GM19397 (cell line): ENCODE measurements at regions not wholly inside any gene's neighbourhood (a gene's known extent, or its start where the extent isn't known, plus 50 kb on each side); places are given as distances from the start of the nearest gene placed in this dataset.
A peak's percentile ranks its signal among the peaks of the same experiment; 100 is the strongest.
"Not testable (repeated sequence)": the region's sequence is repeated elsewhere in the genome, so short reads cannot be mapped to it uniquely, and the experiment has no call there.

Experiments
- ATAC-seq: cut with Tn5 transposase; IDR thresholded peaks from one replicate; pipeline ENCODE4 v1.9.1; 2021; ENCODE audit warnings: mild to moderate bottlenecking, moderate library complexity; ENCODE audit not compliant: unreplicated experiment

DNA sequence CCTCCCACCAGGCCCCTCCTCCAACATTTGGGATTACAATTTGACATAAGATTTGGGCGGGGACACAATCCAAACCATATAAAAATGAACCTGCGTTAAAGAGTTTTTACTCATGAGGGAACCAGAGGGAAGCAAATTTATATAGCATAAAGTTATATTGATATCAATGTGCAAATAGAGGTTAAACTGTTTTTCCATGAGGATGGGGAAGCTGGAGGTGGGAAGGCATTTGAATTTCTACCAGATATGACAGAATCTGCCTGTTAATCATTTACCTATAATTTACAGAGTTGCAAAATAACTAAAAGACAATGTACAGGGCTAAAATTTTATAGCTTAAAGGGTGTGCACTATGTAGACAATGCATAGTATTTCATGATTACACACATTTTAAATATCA, 322.0 kb upstream of the FKBP1C start:
- ATAC-seq: no peak

DNA sequence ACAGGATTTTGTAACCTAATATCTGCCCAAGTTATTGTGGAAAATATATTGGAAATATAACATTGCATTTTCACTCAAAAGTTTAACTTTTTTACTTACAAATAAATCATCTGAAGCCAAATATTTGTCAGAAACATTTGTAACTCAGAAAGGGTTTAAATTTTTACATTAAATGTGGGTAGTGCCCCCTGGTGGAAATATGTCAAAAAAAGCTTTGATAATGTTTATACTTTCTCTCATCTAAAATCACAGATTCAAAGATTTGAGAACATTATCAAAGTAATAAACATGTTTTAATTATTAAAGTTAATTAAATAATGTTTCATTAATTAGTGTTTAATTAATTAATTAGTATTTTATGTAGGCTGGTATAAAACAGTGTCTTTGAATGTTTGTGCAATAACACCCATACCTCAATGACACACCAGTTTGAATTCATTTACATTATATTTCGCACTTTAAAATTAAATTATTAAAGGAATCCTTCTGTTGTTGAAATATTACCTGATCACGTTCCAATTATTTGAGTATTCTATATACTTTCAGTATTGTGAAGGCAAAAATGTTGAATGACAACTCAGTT, 320.1 kb upstream of the FKBP1C start:
- no peak for ATAC-seq

DNA sequence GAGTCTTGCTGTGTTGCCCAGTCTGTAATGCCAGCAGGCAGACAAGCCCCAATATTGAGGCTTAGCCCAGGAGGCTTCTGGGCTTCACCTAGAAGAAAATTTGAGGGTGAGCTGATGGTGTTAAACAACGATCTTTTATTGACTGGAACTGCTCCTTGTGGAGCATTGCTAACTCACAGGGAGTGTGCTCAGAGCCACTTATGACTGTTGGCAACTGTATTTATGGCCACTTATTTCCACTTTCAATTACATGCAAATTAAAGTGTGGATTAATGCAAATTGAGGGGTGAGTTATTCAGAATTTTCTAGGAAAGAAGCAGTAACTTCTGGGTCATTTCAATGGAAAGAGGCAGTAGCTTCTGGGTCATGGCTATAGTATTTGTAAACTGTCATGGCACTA, 317.2 kb upstream of the FKBP1C start:
- ATAC-seq: no peak

DNA sequence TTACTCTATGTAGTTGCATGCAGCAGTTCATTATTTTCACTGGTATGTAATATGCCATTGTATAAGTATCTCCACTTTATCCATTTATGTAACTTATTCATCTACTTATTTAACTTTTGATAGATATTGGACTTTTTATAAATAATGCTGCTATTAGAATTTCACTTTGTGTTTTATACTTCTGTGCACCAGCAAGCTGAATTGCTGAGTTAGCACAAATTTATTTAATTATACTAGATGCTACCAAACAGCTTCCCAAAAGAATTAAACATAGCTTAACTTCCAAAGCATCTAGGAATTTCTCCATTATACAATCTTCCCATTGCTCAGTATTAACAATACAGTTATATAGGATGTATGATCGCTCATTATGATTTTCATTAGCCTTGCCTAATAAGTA, 308.0 kb upstream of the FKBP1C start:
- no peak for ATAC-seq

DNA sequence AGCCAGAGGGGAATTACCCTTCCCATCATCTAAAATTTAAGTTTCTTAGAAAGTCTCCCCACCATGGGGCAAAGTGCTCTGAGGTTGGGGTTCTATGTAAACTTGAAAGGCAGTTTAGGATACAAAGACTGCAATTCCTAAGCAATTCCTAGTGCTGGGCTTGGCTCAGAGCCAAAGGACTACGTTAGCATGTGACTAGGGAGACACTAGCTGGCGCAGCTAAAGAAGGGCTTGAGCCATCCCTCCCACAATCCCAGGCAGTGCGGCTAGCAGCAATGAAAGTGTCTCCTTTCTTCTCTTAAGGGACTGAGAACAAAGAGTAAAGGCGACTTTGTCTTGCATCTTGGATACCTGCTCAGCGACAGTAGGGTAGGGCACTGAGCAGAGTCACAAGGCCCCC, 306.6 kb upstream of the FKBP1C start:
- no peak for ATAC-seq

DNA sequence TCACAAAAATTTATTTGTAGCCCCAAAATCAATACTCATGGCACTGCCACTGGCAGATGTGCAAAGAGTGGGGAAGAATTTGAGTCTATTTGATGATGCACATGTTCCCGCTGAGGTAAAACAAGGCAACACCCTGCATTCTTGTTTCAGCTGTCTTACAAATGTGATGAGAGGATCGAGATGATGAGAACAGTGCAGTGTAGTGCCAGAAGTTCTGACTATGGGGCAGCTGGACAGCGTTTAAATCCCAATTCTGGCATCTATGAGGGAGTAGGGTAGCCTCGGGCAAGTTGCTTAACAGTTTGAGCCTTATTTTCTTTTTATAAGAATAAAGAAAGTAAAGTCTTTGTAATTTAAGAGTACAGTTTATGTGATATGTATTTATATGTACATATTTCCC, 296.7 kb upstream of the FKBP1C start:
- ATAC-seq: no peak

DNA sequence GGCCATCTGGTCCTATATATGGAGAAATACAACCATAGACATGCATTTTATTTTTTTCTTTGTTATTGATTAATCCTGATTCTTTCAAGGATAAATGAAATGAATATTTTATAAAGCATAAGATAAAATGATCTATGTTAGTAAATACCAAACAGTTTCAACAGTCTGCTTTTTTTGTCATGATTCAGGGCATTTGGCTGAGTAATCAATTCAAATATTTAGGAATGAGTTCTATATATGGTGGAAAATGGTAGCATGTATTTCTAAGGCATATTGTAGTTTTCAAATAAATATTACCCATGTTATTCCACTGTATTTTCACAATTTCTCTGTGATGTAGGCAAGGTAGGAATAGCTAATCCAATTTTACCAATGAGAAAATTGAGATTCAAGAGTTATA, 287.5 kb upstream of the FKBP1C start:
- ATAC-seq: no peak

DNA sequence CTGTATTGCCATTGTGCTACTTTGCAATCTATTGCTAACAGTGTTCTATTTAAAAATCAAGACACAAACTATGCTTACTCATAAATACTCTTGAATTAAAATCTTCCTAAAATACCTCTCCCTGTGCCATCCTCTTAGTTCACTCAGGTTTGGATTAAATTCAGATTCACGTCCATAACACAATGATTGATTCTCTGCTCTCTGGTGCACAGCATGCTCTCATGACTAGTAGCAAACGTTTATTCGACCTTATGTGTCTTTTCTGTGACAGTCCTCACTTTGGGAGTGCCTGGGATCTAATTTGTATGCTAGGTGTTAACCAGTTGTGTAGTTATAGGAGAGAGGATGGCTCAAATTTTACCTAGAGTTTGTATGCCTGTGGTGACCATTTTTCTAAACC, 270.4 kb upstream of the FKBP1C start:
- ATAC-seq: no peak

DNA sequence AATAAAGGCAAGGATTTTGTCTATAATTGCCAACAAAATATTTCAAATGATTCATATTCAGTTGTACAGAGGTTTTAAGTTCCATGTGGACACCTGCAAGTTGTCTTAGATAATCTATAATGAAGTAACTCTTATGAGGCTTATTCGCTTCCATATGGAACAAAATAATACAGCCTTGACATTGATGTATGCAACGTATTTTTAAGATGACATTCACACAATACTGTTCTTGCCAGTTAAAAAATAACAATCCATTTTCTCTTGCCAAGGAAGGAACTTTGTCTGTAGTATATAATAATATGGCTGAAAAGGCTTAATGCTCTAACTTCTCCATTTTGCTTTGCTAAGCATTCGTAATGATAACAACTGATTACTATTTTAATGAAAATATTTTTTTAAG, 269.3 kb upstream of the FKBP1C start:
- ATAC-seq: no peak

DNA sequence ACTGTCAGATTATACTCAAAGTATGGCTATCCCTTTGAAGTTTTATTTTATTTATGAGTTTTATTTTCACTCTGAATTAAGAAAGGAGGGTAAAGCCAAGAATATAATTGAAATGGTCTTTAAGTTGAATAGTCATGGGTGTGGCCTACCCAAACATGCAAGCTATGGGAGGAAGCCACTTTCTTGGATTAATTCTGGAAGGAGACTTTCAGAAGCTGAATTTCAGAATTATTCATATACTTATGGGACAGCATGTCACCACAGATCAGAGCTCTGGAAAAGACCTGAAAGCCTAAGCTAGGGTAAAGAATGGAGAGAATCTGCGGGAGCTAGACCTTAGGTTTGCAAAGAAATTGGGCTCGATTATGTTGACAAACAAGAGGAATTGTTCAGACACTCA, 242.4 kb upstream of the FKBP1C start:
- no peak for ATAC-seq

DNA sequence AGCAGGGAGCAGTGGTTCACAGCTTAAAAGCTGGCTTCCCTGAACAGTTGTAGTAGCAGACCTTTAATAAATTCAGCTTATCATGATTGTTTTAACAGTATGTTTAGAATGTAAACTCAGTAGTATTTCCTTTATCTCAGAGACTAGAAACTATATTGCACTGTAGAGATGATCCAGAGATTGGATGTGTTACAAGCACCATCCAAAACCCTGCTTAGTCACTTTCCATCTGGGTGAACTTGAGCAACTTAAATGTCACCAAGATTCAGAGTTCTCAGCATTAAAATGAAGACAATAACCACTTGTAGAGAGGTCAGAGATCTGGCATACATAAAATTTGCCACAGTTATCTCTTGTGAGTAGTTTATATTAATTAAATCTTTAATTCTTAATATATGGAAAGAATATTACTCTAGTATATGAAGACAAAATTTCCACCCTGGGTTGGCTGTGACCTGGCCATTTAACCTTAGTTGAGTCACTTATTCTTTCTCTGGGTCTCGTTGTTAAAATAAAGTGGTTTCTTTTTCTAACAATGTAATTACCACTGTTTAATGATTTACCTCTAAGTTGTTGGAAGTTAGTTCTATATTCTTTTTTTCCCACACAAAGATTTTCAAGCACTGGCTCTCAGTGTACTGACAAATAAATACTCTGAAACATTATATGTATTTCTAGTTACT, 239.2 kb upstream of the FKBP1C start:
- ATAC-seq: no peak

DNA sequence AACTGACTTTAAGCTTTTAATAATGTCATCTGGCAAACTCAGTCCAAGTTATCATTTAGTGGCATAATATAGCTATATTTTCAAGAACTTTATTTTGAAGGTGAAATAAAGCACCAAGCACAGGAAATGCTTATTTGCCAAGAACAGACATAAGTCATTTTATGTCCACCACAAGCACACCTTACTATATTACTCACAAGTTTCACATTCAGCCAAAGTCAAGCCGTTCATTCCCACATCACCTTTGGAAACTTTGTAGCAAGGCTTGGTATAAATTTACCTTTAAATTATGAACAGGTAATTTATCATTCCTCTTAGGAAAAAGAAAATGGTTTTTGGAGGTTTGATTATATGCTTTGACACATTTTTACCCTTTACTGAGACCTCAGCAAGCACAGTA, 236.8 kb upstream of the FKBP1C start:
- peak; percentile 64 for ATAC-seq

DNA sequence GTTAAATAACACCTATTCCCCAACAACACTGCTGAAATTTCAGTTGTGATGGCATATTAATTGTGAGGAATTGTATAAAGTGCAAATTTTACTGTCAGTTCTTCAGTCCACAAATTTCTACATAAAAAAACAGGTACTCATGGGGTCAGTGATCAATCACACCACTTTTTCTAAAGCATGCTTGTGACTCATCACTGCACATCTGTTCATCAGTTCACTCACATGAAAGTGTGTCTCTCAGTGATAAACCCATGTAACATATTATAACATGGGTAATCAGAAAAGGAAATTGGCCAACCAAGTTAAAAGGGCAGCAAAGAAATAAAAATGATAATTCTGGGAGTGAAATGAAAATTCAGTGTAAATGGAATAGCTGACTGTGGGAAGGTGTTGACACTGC, 234.7 kb upstream of the FKBP1C start:
- no peak for ATAC-seq

DNA sequence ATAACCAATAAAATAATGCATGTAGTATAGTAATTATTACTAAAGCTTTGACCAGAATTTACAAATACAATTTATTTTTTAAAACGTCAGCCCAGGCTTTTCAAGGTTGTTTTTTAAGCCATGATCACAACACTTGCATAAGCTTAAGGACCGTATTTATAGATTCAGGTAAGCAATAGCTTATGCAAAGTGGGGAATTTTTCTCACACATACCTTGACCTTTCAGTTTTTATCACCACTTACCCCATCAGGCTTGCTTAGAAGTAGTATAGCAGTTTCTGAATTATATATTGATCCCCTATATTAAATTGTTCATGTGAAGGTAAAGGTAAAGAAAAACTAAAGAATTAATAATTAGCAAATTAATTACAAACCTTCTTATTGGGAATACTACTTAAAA, 232.3 kb upstream of the FKBP1C start:
- ATAC-seq: no peak

DNA sequence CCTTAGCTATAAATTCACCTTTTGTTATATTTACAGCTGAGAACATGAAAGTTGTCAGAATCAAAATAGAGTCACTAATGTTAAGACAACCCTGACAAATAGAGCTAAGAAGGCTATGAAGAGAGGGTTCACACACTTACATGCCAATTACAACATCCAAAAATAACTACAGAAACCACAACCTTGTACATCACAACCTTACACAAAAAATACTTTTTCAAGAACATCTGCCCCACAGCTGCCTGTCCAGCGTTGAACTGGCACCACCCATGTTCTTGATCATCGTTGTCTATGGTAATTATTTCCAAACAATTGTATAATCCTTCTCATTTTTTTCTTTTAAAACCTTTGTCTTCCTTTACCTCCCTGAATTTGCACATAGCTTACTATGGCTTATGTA, 231.2 kb upstream of the FKBP1C start:
- ATAC-seq: no peak

DNA sequence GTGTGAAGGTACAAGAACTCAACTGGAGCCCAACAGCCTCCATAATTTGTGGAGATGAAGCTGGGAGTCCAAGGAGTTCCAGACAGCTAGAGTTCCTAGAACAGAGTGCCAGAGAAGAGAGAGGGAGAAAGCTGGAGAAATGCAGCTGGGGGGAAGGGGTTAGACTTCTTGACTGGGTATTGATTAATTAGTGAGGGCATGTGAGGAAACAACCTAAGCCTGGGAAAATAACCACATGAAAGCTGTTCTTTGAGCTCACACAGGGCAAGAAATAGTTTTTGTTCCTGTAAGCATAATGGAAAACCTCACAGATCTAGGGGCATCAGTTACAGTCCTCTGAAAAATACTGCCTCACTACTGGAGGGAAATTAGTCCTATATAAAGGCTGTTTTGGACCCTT, 230.5 kb upstream of the FKBP1C start:
- ATAC-seq: no peak

DNA sequence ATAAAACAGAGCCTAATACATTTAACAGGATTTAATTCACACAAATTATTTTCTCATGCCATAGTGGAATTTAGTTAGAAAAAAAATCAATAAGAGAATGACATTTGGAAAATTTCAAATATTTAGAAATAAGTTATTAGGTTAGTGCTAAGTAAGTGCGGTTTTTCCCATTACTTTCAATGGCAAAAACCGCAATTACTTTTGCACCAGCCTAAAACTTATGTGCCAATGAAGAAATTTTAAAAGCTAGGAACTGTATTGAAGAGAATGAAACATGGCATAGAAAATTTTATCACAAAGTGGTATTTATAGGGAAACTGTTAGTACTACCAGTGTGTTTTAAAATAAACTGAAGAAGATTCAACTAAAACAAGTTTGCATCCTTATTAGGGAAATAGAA, 228.3 kb upstream of the FKBP1C start:
- no peak for ATAC-seq

DNA sequence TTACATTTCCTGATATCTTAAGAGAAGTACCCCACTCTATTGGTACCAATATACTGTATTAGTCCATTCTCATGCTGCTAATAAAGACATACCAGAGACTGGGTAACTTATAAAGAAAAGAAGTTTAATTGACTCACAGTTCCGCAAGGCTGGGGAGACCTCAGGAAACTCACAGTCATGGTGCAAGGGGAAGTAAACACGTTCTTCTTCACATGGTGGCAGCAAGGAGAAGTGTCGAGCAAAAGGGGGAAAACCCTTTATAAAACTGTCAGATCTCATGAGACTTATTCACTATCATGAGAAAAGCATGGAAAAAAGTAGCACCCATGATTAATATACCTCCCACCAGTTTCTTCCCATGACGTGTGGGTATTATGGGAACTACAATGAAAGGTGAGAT, 219.6 kb upstream of the FKBP1C start:
- not testable (repeated sequence) for ATAC-seq

DNA sequence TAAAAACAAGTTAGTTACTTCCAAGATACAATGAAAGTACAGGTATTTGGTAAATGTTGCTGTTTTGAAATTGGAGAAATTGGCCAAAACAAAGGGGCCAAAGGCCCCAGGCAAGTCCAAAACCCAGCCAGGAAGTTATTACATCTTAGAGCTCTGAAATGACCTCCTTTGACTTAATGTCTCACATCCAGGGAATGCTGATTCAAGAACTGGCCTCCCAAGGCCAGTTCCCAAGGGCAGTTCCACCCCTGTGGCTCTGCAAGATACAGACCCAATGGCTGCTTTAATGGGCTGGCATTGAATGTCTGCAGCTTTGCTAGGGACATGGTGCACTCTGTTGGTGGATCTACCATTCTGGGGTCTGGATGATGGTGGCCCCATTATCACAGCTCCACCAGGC, 217.3 kb upstream of the FKBP1C start:
- ATAC-seq: no peak

DNA sequence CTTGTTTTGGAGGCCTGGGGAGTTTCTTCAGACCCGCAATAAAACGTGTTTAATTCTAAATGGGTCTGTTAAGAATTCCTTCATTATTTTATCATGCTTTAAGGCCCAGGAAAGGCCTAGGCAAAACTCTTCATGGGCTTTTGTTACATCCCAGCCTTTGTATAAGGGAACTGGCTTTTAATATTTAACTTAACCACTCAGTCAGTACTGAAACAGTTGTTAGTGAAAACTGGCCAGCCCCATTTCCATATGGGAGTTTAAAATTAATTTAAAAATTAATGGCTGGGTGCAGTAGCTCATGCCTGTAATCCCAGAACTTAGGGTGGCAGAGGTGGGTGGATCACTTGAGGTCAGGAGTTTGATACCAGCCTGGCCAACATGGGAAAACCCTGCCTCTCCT, 213.2 kb upstream of the FKBP1C start:
- ATAC-seq: no peak

DNA sequence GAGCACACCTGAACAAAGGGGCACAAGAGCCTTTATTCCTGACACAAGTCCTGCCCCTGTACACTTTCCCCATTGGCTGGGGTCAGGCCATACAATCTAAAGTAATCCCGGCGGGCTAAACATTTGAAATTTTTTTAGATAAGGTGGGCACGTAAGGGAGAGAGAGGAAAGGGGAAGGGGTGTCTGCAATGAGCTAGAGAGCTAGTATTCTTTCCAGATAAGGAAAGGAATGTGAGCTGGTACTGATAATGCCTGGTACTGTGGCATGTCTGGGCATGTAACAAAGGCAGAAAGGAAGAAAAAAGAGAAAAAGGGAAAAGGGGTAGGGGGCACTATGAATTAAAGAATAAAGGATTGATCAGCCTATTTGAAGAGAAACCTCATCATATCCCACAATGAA, 212.0 kb upstream of the FKBP1C start:
- not testable (repeated sequence) for ATAC-seq

DNA sequence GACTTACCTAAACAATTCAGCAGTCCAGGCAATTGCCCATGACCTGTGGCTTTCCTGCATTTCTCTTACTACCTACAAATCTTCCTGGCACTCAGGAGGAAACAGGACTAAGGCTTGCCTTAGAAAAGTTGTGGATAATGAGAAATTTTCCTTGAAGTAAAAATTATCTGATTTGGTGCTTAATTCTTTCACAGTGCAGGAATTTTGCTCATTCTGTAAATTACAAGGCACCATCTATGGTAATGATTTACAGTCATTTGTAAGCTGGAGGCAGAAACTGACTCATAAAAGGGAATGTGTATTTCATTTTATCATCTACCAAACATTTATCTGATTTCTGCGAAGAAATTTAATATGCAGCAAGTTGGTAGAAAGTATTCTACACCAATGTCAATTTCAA, 211.5 kb upstream of the FKBP1C start:
- ATAC-seq: no peak

DNA sequence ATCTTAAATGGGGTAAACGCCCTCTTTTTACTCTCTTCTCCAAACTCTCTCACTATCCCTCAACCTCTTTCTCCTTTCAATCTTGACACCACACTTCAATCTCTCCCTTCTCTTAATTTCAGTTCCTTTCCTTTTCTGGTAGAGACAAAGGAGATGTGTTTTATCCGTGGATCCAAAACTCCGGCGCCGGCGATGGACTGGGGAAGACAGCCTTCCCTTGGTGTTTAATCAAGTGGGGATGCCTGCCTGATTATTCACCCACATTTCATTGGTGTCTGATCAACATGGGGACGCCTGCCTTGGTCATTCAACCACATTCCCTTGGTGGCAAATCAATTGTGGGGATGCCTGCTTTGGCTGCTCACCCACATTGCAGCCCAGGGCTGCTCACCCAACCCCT, 205.3 kb upstream of the FKBP1C start:
- ATAC-seq: not testable (repeated sequence)
